ENCODE measurements at regions not wholly inside any gene's neighbourhood (a gene's known extent, or its start where the extent isn't known, plus 50 kb on each side); places are given as distances from the start of the nearest gene placed in this dataset.

DNA sequence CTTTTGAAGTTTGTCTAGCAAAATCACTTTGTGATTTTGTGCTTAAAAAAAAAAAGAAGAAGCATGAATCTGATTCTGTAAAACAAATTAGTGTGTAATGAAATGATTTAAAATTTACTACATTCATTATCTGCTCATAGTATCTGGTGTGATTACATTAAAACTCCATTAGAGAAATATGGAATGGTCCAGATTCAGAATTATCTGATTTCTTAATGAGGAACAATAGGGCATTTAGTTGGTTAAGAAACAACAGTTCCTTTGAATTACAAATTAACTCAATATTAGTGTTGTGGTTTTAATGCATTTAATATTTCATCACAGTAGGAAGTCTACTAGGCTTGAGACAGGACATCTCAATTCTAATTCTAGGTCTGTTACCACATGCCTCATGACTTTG lies 57.9 kb upstream of the PDHA1 start:
- no peaks in the 10 kb centered on the region for H3K27me3 ChIP-seq (ENCODE audit: low read length)
- no peak overlapping the region for H3K9ac ChIP-seq (ENCODE audit: low read length)
- no peaks in the 10 kb centered on the region for H3K79me2 ChIP-seq (ENCODE audit: low read length)
- H3K36me3 ChIP-seq (ENCODE audit: insufficient read depth, low read length), result no peaks in the 10 kb centered on the region
- H3K4me1 ChIP-seq (ENCODE audit: low read length), result no peaks in the 10 kb centered on the region
- H3K9me3 ChIP-seq (ENCODE audit: low read length), result no peaks in the 10 kb centered on the region
- H2AFZ ChIP-seq (ENCODE audit: low read length), result no peak overlapping the region
- H3K4me3 ChIP-seq (ENCODE audit: low read length), result no peak overlapping the region
- no peak overlapping the region for H3K27ac ChIP-seq (ENCODE audit: low read length)
- H3K9me2 ChIP-seq (replicated peaks; ENCODE audit: insufficient read depth, low read length), result no peaks in the 10 kb centered on the region
- no peaks in the 10 kb centered on the region for H4K20me1 ChIP-seq (ENCODE audit: insufficient read depth, low read depth, low read length)
- H3K4me2 ChIP-seq (ENCODE audit: low read depth, low read length, poor library complexity, severe bottlenecking), result no peak overlapping the region
- DNase-seq, result no peak

DNA sequence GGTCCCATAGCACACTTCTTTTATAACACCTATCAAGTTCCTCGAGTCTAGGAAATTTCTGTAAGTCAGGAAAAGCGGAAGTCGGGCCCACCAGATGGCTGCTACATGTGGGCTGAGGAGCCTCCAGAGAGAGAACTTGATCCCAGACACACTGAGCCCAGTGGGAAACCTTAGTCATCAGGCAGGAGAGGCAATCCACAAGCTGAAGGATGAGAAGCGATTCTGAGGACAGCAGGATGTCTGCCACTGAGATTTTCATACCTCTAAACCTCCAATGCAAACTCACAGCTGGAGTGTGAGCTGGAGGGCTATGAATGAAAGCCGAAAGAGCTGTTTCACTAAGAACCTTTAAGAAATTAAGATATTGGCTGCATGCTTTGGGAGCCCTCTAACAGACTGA lies 52.6 kb upstream of the PDHA1 start:
- Histone ChIP-seq H3K4me3 (ENCODE audit: low read length) (no peak overlapping the region), H3K9ac (ENCODE audit: low read length) (no peak overlapping the region), H3K36me3 (ENCODE audit: insufficient read depth, low read length) (no peaks in the 10 kb centered on the region), H2AFZ (ENCODE audit: low read length) (no peak overlapping the region), H3K79me2 (ENCODE audit: low read length) (no peaks in the 10 kb centered on the region), H3K4me2 (ENCODE audit: low read depth, low read length, poor library complexity, severe bottlenecking) (no peak overlapping the region), H3K27ac (ENCODE audit: low read length) (no peak overlapping the region), H4K20me1 (ENCODE audit: insufficient read depth, low read depth, low read length) (no peaks in the 10 kb centered on the region), H3K9me2 (replicated peaks; ENCODE audit: insufficient read depth, low read length) (no peaks in the 10 kb centered on the region), H3K27me3 (ENCODE audit: low read length) (no peaks in the 10 kb centered on the region), H3K9me3 (ENCODE audit: low read length) (no peaks in the 10 kb centered on the region), H3K4me1 (ENCODE audit: low read length) (0 out of 2 replicates have a peak, but pooled peaks cover 3% of the 10 kb centered on the region)
- DNase-seq, result no peak

DNA sequence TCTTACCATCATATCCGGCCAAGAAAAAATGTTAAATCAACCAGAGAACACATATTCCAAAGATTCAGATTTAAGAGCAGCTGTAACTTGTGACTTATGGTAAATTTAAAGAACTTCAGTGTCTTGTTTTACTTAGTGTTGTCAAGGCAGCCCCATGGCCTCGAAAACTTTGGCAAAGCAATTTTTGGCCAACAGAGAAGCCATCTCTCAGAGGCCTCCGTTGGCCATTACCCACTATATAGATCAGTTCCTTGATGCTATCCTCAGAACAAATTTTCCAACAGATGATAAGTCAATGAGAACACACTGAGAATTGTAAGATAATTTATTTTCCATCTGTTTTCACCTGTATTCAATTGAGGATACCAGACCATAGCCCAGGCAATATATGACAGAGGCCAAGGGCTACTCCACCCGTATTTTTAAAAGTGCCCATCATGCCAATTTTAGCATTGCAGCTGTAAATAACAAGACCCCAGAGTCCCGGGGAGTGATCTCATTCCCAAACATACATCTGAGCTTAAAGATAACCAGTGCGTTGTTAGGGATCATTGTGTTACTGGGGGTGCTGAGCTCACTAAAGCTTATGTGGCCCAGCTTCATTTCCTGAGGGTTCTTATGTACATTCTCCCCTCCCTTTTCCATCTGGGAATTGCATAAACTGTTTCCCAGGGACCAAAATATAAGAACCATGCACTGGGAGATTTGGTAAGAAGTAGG lies 50.0 kb upstream of the PDHA1 start:
- Histone ChIP-seq H3K27ac (ENCODE audit: low read length) (no peak overlapping the region), H3K27me3 (ENCODE audit: low read length) (0 out of 2 replicates have a peak, but pooled peaks cover 2% of the 10 kb centered on the region), H3K4me2 (ENCODE audit: low read depth, low read length, poor library complexity, severe bottlenecking) (no peak overlapping the region), H3K79me2 (ENCODE audit: low read length) (no peaks in the 10 kb centered on the region), H2AFZ (ENCODE audit: low read length) (no peak overlapping the region), H3K9me3 (ENCODE audit: low read length) (no peaks in the 10 kb centered on the region), H3K4me3 (ENCODE audit: low read length) (no peak overlapping the region), H4K20me1 (ENCODE audit: insufficient read depth, low read depth, low read length) (no peaks in the 10 kb centered on the region), H3K9ac (ENCODE audit: low read length) (no peak overlapping the region), H3K36me3 (ENCODE audit: insufficient read depth, low read length) (no peaks in the 10 kb centered on the region), H3K4me1 (ENCODE audit: low read length) (0 out of 2 replicates have a peak, but pooled peaks cover 3% of the 10 kb centered on the region), H3K9me2 (replicated peaks; ENCODE audit: insufficient read depth, low read length) (no peaks in the 10 kb centered on the region)
- no peak for DNase-seq

All from Karpas-422 (cell line).